ENCODE measurements at regions not wholly inside any gene's neighbourhood (a gene's known extent, or its start where the extent isn't known, plus 50 kb on each side); places are given as distances from the start of the nearest gene placed in this dataset.

DNA sequence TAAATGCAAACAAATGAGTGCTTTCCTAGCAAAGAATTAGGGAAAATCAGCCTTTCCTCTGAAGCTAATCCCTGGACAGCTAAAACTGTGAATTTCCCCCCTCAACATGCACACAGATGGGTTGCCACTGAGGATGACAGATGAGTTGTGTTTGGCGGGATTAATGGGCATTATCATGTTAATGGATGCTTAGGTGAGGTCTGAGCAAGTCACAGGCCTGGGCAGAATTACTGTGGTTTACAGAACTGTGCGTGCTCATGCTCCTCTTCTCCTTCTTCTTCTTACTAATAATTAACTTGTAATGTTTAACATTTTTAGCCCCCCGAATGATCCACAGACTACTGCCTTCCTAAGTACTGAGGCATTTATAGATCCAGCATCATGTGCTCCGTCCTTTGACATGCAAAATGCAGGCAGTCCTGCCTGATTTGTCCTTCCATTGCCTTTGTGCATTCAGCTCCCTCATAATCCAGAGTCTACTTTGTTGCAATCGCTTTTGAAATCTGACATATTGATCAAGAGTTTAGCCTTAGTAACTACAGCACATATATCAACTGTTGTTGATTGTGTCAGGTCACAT, 753.4 kb upstream of the MMS22L start (continued):
- peak; percentile 58 for TF ChIP-seq CHD7 (IDR thresholded peaks at IDR 0.05; ENCODE audit: insufficient replicate concordance, low read length)
- no peak for TF ChIP-seq CEBPB (IDR thresholded peaks at IDR 0.05; ENCODE audit: low read depth, low read length)
- 0 out of 3 replicates have a peak, but pooled peaks of 1 of the 2 experiments have one; percentile 25 for TF ChIP-seq POLR2A (IDR thresholded peaks at IDR 0.05; ENCODE audit: control extremely low read depth in 1 of 2, low read depth in 2 of 2, low read length in 2 of 2)
- TF ChIP-seq TEAD4 (IDR thresholded peaks at IDR 0.05; ENCODE audit: low read depth, low read length), result 0 out of 2 replicates have a peak, but pooled peaks have one; percentile 14
- no peak for TF ChIP-seq RXRA (IDR thresholded peaks at IDR 0.05; ENCODE audit: insufficient read depth, low read depth, low read length)
- TF ChIP-seq KDM5A (IDR thresholded peaks at IDR 0.05; ENCODE audit: low read length), result no peak
- 0 out of 4 replicates have a peak, but pooled peaks have one; percentile 23 to 46 for TF ChIP-seq SIN3A (conservative IDR thresholded peaks at IDR 0.05 in 1 of 2, IDR thresholded peaks at IDR 0.05 in 1 of 2; ENCODE audit: low read depth in 1 of 2, low read length in 2 of 2)
- no peak for TF ChIP-seq ZNF274 (IDR thresholded peaks at IDR 0.05; ENCODE audit: borderline replicate concordance, extremely low read depth, low read length)
